ENCODE measurements at regions not wholly inside any gene's neighbourhood (a gene's known extent, or its start where the extent isn't known, plus 50 kb on each side); places are given as distances from the start of the nearest gene placed in this dataset.

- no peak for TF ChIP-seq ZFX (IDR thresholded peaks at IDR 0.05; ENCODE audit: borderline replicate concordance)
- TF ChIP-seq, protein P1, sequence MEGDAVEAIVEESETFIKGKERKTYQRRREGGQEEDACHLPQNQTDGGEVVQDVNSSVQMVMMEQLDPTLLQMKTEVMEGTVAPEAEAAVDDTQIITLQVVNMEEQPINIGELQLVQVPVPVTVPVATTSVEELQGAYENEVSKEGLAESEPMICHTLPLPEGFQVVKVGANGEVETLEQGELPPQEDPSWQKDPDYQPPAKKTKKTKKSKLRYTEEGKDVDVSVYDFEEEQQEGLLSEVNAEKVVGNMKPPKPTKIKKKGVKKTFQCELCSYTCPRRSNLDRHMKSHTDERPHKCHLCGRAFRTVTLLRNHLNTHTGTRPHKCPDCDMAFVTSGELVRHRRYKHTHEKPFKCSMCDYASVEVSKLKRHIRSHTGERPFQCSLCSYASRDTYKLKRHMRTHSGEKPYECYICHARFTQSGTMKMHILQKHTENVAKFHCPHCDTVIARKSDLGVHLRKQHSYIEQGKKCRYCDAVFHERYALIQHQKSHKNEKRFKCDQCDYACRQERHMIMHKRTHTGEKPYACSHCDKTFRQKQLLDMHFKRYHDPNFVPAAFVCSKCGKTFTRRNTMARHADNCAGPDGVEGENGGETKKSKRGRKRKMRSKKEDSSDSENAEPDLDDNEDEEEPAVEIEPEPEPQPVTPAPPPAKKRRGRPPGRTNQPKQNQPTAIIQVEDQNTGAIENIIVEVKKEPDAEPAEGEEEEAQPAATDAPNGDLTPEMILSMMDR (IDR thresholded peaks at IDR 0.05), result no peak
- H3K27ac ChIP-seq, result no peak overlapping the region
These were observed 677.3 kb upstream of the ROBO1 start for GRCh38 chr3:80445053-80445452.

DNA sequence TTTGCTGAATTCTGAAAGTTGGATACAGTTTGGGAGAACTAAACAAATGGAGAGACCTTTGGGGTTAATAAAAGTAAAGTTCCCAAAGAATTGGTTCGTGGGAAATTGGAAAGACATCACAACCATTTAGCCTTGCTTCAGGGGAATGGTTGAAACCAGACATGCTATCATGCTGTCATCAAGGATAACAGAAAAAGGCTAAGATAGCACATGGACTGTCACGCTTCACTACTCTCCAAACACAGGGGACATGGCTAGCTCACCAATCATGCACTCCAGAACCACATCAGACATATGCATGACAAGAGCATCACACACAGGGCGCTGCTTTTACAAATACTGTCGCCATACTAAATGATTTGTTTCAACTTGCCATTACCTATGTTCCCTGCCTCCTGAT is 671.7 kb upstream of the ROBO1 start:
- no peak overlapping the region for H3K27ac ChIP-seq
- TF ChIP-seq, protein P1 (IDR thresholded peaks at IDR 0.05), result no peak
- TF ChIP-seq ZFX (IDR thresholded peaks at IDR 0.05; ENCODE audit: borderline replicate concordance), result no peak

DNA sequence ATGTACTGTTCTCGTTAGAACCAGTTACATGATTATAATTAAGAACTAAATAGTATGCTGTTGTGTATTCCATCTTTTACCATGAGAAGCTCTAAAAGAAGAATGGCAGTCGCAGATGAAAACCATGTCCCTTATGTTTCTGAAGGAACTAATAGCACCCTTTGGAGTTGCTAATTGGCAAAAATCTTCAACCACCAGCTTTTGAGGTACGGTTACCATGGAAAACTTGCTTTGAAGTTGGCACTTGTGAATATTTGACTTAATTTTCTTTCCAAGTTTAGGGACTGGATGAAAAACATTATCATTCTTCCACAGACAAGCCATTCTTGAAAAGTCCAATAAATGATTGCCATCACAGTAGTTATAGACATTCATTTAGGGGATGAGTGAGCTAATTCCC is 666.6 kb upstream of the ROBO1 start:
- TF ChIP-seq, protein P1 (IDR thresholded peaks at IDR 0.05), result no peak
- TF ChIP-seq ZFX (IDR thresholded peaks at IDR 0.05; ENCODE audit: borderline replicate concordance), result no peak

GRCh38 chr3:80424951-80425350 is 657.2 kb upstream of the ROBO1 start:
- TF ChIP-seq, protein P1 (IDR thresholded peaks at IDR 0.05), result no peak
- TF ChIP-seq ZFX (IDR thresholded peaks at IDR 0.05; ENCODE audit: borderline replicate concordance), result no peak
- H3K27ac ChIP-seq, result no peak overlapping the region

More for the DNA sequence above, 666.6 kb upstream of the ROBO1 start:
- H3K27ac ChIP-seq, result no peak overlapping the region

DNA sequence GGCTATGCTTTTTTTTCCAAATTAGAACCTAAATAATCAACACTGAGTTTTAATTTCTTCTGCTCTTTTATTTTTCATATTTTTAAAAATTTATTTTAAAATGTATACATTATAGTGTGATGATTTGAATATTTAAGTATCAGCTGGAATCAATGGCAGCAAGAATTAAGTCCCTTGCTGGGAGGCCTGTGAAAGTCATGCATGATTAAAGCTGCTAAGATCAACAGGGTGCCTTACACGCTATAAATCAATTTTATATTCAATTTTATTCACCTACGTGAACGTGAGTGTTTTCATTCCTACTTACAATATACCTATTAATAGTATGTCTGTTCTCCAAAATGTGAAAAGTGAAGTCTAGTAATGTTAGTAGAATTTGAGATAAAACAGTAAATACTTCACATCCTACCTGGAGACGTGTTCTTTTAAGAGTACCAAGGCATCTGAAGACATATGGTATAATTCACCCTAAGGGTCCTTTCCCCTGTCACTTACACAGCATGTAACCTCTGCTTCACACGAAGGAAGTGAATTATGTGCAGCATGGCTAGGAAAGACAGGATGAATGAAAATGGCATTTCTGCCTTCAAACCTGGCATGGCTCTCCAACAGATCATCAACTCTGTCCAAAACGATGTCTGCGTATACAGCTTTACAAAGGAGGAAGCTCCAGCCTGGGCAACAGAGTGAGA is 640.4 kb upstream of the ROBO1 start:
- no peak overlapping the region for H3K27ac ChIP-seq
- TF ChIP-seq ZFX (IDR thresholded peaks at IDR 0.05; ENCODE audit: borderline replicate concordance), result no peak
- TF ChIP-seq, protein P1 (IDR thresholded peaks at IDR 0.05), result no peak

- TF ChIP-seq, protein P1 (IDR thresholded peaks at IDR 0.05), result no peak
- TF ChIP-seq ZFX (IDR thresholded peaks at IDR 0.05; ENCODE audit: borderline replicate concordance), result no peak
- no peak overlapping the region for H3K27ac ChIP-seq
These were observed 637.8 kb upstream of the ROBO1 start for GRCh38 chr3:80405618-80406017.

DNA sequence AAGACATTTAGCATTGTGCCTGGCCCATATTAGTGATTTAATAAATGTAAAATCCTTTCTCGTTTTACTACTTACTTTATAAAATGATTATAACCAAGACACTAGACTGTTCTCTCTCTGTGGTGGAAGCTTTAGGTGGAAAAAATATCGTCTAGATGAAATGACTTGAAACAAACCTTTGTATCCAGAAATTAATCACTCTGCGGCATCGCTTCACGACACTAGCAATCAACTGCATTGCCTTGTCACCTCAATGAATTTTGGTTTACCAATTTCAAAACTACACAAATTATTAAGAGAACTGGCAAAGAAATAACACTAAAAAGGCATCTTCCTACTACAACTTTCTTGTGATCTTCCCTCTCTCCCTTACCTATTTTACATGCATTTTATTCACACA is 627.2 kb upstream of the ROBO1 start:
- no peak overlapping the region for H3K27ac ChIP-seq
- no peak for TF ChIP-seq ZFX (IDR thresholded peaks at IDR 0.05; ENCODE audit: borderline replicate concordance)
- TF ChIP-seq, protein P1 (IDR thresholded peaks at IDR 0.05), result no peak

All from 22Rv1 (cell line).